ENCODE measurements at regions not wholly inside any gene's neighbourhood (a gene's known extent, or its start where the extent isn't known, plus 50 kb on each side); places are given as distances from the start of the nearest gene placed in this dataset.

DNA sequence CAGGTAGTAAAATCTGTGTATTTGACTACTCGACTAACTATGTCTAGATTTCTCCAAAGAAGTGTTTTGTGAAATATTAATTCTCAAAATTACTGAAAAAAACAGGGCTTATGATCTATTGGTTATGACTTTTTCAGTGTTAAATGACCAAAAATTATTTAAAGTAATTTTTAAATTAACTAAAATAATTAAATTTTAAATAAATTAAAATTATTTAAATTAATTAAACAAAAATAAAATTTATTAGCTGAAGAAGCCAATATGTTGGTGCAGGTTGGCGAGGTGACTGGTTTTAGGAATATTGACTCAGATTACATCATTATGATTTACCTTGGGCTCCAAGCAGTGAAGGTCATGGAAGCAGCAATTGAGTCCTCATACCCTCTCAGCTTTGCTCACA is 483.2 kb downstream of the PTPRC start:
- TF ChIP-seq, protein P1, sequence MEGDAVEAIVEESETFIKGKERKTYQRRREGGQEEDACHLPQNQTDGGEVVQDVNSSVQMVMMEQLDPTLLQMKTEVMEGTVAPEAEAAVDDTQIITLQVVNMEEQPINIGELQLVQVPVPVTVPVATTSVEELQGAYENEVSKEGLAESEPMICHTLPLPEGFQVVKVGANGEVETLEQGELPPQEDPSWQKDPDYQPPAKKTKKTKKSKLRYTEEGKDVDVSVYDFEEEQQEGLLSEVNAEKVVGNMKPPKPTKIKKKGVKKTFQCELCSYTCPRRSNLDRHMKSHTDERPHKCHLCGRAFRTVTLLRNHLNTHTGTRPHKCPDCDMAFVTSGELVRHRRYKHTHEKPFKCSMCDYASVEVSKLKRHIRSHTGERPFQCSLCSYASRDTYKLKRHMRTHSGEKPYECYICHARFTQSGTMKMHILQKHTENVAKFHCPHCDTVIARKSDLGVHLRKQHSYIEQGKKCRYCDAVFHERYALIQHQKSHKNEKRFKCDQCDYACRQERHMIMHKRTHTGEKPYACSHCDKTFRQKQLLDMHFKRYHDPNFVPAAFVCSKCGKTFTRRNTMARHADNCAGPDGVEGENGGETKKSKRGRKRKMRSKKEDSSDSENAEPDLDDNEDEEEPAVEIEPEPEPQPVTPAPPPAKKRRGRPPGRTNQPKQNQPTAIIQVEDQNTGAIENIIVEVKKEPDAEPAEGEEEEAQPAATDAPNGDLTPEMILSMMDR (IDR thresholded peaks at IDR 0.05; ENCODE audit: insufficient read depth, low read length), result no peak
- TF ChIP-seq POLR2AphosphoS5 (IDR thresholded peaks at IDR 0.05; ENCODE audit: low read depth), result no peak

Data from HL-60 (cell line).